ENCODE measurements at regions not wholly inside any gene's neighbourhood (a gene's known extent, or its start where the extent isn't known, plus 50 kb on each side); places are given as distances from the start of the nearest gene placed in this dataset.

DNA sequence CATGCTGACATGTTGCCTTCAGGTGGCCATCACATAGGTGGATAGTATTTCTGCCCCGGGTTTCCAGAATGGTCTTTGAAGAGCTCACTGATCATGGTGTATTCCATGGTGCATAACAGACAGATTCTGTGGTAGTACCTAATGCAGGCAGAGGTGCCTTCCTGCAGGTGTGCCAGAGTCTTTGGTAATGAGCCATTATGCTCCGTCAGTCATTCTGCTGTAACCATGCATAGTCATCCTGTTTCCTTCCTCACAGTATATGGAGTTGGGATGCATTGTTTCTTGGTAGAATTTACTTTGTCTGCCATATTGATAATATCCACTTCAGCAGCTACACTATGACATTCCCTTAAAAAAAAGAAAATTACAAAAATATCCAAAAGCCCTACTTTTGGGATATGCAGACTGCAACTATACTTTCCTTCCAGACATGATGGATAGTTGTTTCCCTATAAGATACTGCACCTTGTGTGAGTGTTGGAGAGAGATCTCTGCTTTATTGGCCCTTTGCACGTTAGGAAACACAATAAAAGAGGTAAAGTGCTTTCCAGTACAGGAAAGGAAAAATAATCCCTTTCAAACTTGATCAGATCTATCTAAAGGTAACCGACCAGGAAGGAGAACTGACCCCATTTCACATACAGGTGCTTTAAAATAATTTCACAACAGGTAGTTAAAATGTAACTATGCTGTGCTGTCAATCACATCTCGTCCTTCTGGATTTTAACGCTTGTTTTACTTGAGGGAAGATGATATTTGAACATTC is 537.5 kb upstream of the WWC1 start:
- TF ChIP-seq, protein P1, sequence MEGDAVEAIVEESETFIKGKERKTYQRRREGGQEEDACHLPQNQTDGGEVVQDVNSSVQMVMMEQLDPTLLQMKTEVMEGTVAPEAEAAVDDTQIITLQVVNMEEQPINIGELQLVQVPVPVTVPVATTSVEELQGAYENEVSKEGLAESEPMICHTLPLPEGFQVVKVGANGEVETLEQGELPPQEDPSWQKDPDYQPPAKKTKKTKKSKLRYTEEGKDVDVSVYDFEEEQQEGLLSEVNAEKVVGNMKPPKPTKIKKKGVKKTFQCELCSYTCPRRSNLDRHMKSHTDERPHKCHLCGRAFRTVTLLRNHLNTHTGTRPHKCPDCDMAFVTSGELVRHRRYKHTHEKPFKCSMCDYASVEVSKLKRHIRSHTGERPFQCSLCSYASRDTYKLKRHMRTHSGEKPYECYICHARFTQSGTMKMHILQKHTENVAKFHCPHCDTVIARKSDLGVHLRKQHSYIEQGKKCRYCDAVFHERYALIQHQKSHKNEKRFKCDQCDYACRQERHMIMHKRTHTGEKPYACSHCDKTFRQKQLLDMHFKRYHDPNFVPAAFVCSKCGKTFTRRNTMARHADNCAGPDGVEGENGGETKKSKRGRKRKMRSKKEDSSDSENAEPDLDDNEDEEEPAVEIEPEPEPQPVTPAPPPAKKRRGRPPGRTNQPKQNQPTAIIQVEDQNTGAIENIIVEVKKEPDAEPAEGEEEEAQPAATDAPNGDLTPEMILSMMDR (IDR thresholded peaks at IDR 0.05; ENCODE audit: insufficient read depth, low read length, poor library complexity, severe bottlenecking): no peak
- no peak for TF ChIP-seq EZH2phosphoT487 (conservative IDR thresholded peaks at IDR 0.05; ENCODE audit: low read length)

All from SU-DHL-6 (cell line).